Tibial nerve (tissue), 4 donors: ENCODE measurements at regions not wholly inside any gene's neighbourhood (a gene's known extent, or its start where the extent isn't known, plus 50 kb on each side); places are given as distances from the start of the nearest gene placed in this dataset.

ENCODE experiments used
- DNase-seq, 2 donors: peaks; one replicate each; pipeline ENCODE4 v3.0.0-alpha.2; 2019; ENCODE audit warnings: low spot score in 2 of 2
- H3K27ac ChIP-seq, 4 donors: fragments of 200-600 bp; sonication (generic) in 3 of 4; one replicate each; pipeline ENCODE4 v1.5.1; 2017 to 2019; ENCODE audit warnings: mild to moderate bottlenecking in 1 of 4
- H3K27me3 ChIP-seq, 2 donors: fragments of 200-600 bp; sonication (generic) in 1 of 2; one replicate each; pipeline versions ENCODE4 v1.5.1 to v1.6.0; 2017 to 2019
- H3K36me3 ChIP-seq, 3 donors: fragments of 200-600 bp; sonication (generic); one replicate each; pipeline ENCODE4 v1.5.1; 2018 to 2019
- H3K4me1 ChIP-seq, 4 donors: fragments of 200-600 bp; sonication (generic) in 3 of 4; one replicate each; pipeline ENCODE4 v1.5.1; 2017 to 2019
- H3K4me3 ChIP-seq, 4 donors: fragments of 200-600 bp; sonication (generic) in 3 of 4; one replicate each; pipeline ENCODE4 v1.5.1; 2017 to 2019; ENCODE audit warnings: mild to moderate bottlenecking in 1 of 4, moderate library complexity in 1 of 4
- H3K9me3 ChIP-seq, 4 donors: fragments of 200-600 bp; sonication (generic) in 3 of 4; one replicate each; pipeline ENCODE4 v1.5.1; 2017 to 2019
- CTCF ChIP-seq, 5 experiments: fragments of 200-600 bp in 3 of 5; fragments of 450-650 bp in 2 of 5; sonication (generic) in 3 of 5; IDR thresholded peaks; one replicate each; pipeline ENCODE4 v1.5.1; 2016 to 2019; ENCODE audit warnings: antibody characterized with exemption in 5 of 5, mild to moderate bottlenecking in 3 of 5, moderate library complexity in 2 of 5
- EP300 ChIP-seq, 2 donors: sonication (generic); formaldehyde crosslinking; IDR thresholded peaks; one replicate each; pipeline ENCODE4 v1.6.1; 2017; ENCODE audit warnings: antibody characterized with exemption in 2 of 2, mild to moderate bottlenecking in 1 of 2
- POLR2A ChIP-seq, 2 donors: fragments of 450-650 bp; IDR thresholded peaks; one replicate each; pipeline ENCODE4 v1.6.1; 2017; ENCODE audit warnings: antibody characterized with exemption in 2 of 2, mild to moderate bottlenecking in 2 of 2, moderate library complexity in 2 of 2
- WGBS, 2 donors: methylation state at CpG; one replicate each; pipeline ENCODE4 v1.1.5; 2018; 5-methylcytosine and 5-hydroxymethylcytosine counted together

GRCh38 chr9:88268886-88269285, 119.4 kb upstream of the SPIN1 start:
- no peak for TF ChIP-seq POLR2A (IDR thresholded peaks at IDR 0.05)
- TF ChIP-seq EP300 (IDR thresholded peaks at IDR 0.05), result no peak
- TF ChIP-seq CTCF (IDR thresholded peaks at IDR 0.05), result no peak
- Histone ChIP-seq H3K27me3 (no peaks in the 10 kb centered on the region), H3K9me3 (no peaks in the 10 kb centered on the region), H3K27ac (no peak overlapping the region), H3K4me1 (no peaks in the 10 kb centered on the region), H3K36me3 (no peaks in the 10 kb centered on the region), H3K4me3 (no peak overlapping the region)
- DNase-seq, result no peak

- DNase-seq, result no peak
- Histone ChIP-seq H3K27ac (no peak overlapping the region), H3K4me3 (no peak overlapping the region), H3K36me3 (no peaks in the 10 kb centered on the region), H3K9me3 (no peaks in the 10 kb centered on the region), H3K27me3 (no peaks in the 10 kb centered on the region), H3K4me1 (no peaks in the 10 kb centered on the region)
- 87 to 88% methylated on average over 4 of the region's 4 CpGs for WGBS, 2 donors
- no peak for TF ChIP-seq POLR2A (IDR thresholded peaks at IDR 0.05)
- TF ChIP-seq CTCF (IDR thresholded peaks at IDR 0.05), result no peak
- TF ChIP-seq EP300 (IDR thresholded peaks at IDR 0.05), result no peak
Observed at GRCh38 chr9:88267283-88267682, 121.0 kb upstream of the SPIN1 start.

- TF ChIP-seq EP300 (IDR thresholded peaks at IDR 0.05), result no peak
- TF ChIP-seq POLR2A (IDR thresholded peaks at IDR 0.05), result no peak
- Histone ChIP-seq H3K4me3 (no peak overlapping the region), H3K4me1 (no peaks in the 10 kb centered on the region), H3K27me3 (no peaks in the 10 kb centered on the region), H3K36me3 (no peaks in the 10 kb centered on the region), H3K9me3 (no peaks in the 10 kb centered on the region), H3K27ac (no peak overlapping the region)
- 58 to 67% methylated on average over 2 of the region's 2 CpGs for WGBS, 2 donors
- no peak for DNase-seq
Observed at GRCh38 chr9:88266416-88266815, 121.8 kb upstream of the SPIN1 start.

GRCh38 chr9:88259001-88259400, 120.7 kb upstream of the SPATA31C2 start:
- Histone ChIP-seq H3K27ac (no peak overlapping the region), H3K9me3 (no peaks in the 10 kb centered on the region), H3K36me3 (no peaks in the 10 kb centered on the region), H3K27me3 (no peaks in the 10 kb centered on the region), H3K4me1 (peaks cover 0 to 16% (median 2%) of the 10 kb centered on the region in 4 donors), H3K4me3 (no peak overlapping the region)
- no peak for TF ChIP-seq CTCF (IDR thresholded peaks at IDR 0.05)
- no peak for TF ChIP-seq EP300 (IDR thresholded peaks at IDR 0.05)
- no peak for TF ChIP-seq POLR2A (IDR thresholded peaks at IDR 0.05)
- no peak for DNase-seq
- WGBS, 2 donors, result 70 to 85% methylated on average over 3 of the region's 3 CpGs

GRCh38 chr9:88258601-88259000, 120.3 kb upstream of the SPATA31C2 start:
- H3K27ac ChIP-seq, result no peak overlapping the region
- peak in 1 of 2 donors; percentile 8 for DNase-seq
- no peak for TF ChIP-seq CTCF (IDR thresholded peaks at IDR 0.05)
- TF ChIP-seq EP300 (IDR thresholded peaks at IDR 0.05), result no peak
- H3K27me3 ChIP-seq, result no peaks in the 10 kb centered on the region
- H3K4me3 ChIP-seq, result no peak overlapping the region
- no peaks in the 10 kb centered on the region for H3K9me3 ChIP-seq
- H3K4me1 ChIP-seq, result peaks cover 0 to 16% (median 2%) of the 10 kb centered on the region in 4 donors
- WGBS, 2 donors, result 29 to 39% methylated on average over 12 of the region's 12 CpGs
- no peaks in the 10 kb centered on the region for H3K36me3 ChIP-seq

- Histone ChIP-seq H3K9me3 (peaks cover 0 to 3% (median 0%) of the 10 kb centered on the region in 4 donors), H3K27me3 (no peaks in the 10 kb centered on the region), H3K36me3 (no peaks in the 10 kb centered on the region), H3K27ac (no peak overlapping the region), H3K4me3 (no peak overlapping the region), H3K4me1 (peaks cover 0 to 16% (median 2%) of the 10 kb centered on the region in 4 donors)
- DNase-seq, result peak in 1 of 2 donors; percentile 51
- 0 to 5% methylated on average over 2 of the region's 2 CpGs for WGBS, 2 donors
- TF ChIP-seq EP300 (IDR thresholded peaks at IDR 0.05), result no peak
- no peak for TF ChIP-seq POLR2A (IDR thresholded peaks at IDR 0.05)
- no peak for TF ChIP-seq CTCF (IDR thresholded peaks at IDR 0.05)
Observed at GRCh38 chr9:88258024-88258423, 119.7 kb upstream of the SPATA31C2 start.
